ENCODE measurements at regions not wholly inside any gene's neighbourhood (a gene's known extent, or its start where the extent isn't known, plus 50 kb on each side); places are given as distances from the start of the nearest gene placed in this dataset.

- DNase-seq (ENCODE audit: low read depth): no peak
- no peaks in the 10 kb centered on the region for H3K36me3 ChIP-seq (ENCODE audit: control insufficient read depth, insufficient read depth, low read length)
- no peak for TF ChIP-seq CTCF (IDR thresholded peaks at IDR 0.05; ENCODE audit: insufficient read depth, low read length, poor library complexity, severe bottlenecking)
These were observed 270.3 kb upstream of the SORCS1 start for GRCh38 chr10:107434854-107435253.

GRCh38 chr10:107434201-107434600 lies 269.7 kb upstream of the SORCS1 start:
- TF ChIP-seq CTCF (IDR thresholded peaks at IDR 0.05; ENCODE audit: insufficient read depth, low read length, poor library complexity, severe bottlenecking): no peak
- Histone ChIP-seq H3K36me3 (ENCODE audit: control insufficient read depth, insufficient read depth, low read length) (no peaks in the 10 kb centered on the region), H3K27me3 (ENCODE audit: control insufficient read depth, insufficient read depth, low read length) (no peaks in the 10 kb centered on the region), H3K4me3 (ENCODE audit: low read depth, low read length) (no peak overlapping the region)
- DNase-seq (ENCODE audit: low read depth): no peak

More at GRCh38 chr10:107434854-107435253, 270.3 kb upstream of the SORCS1 start:
- Histone ChIP-seq H3K4me3 (ENCODE audit: low read depth, low read length) (no peak overlapping the region), H3K27me3 (ENCODE audit: control insufficient read depth, insufficient read depth, low read length) (no peaks in the 10 kb centered on the region)

GRCh38 chr10:107433605-107434004 lies 269.1 kb upstream of the SORCS1 start:
- no peak for TF ChIP-seq CTCF (IDR thresholded peaks at IDR 0.05; ENCODE audit: insufficient read depth, low read length, poor library complexity, severe bottlenecking)
- no peaks in the 10 kb centered on the region for H3K27me3 ChIP-seq (ENCODE audit: control insufficient read depth, insufficient read depth, low read length)
- no peak for DNase-seq (ENCODE audit: low read depth)
- H3K36me3 ChIP-seq (ENCODE audit: control insufficient read depth, insufficient read depth, low read length): no peaks in the 10 kb centered on the region
- no peak overlapping the region for H3K4me3 ChIP-seq (ENCODE audit: low read depth, low read length)

- TF ChIP-seq CTCF (IDR thresholded peaks at IDR 0.05; ENCODE audit: insufficient read depth, low read length, poor library complexity, severe bottlenecking): no peak
- Histone ChIP-seq H3K36me3 (ENCODE audit: control insufficient read depth, insufficient read depth, low read length) (no peaks in the 10 kb centered on the region), H3K4me3 (ENCODE audit: low read depth, low read length) (no peak overlapping the region), H3K27me3 (ENCODE audit: control insufficient read depth, insufficient read depth, low read length) (no peaks in the 10 kb centered on the region)
- DNase-seq (ENCODE audit: low read depth): no peak
These were observed 265.9 kb upstream of the SORCS1 start for GRCh38 chr10:107430446-107430845.

GRCh38 chr10:107427016-107427415 lies 262.5 kb upstream of the SORCS1 start:
- Histone ChIP-seq H3K27me3 (ENCODE audit: control insufficient read depth, insufficient read depth, low read length) (no peaks in the 10 kb centered on the region), H3K4me3 (ENCODE audit: low read depth, low read length) (no peak overlapping the region), H3K36me3 (ENCODE audit: control insufficient read depth, insufficient read depth, low read length) (no peaks in the 10 kb centered on the region)
- DNase-seq (ENCODE audit: low read depth): no peak
- no peak for TF ChIP-seq CTCF (IDR thresholded peaks at IDR 0.05; ENCODE audit: insufficient read depth, low read length, poor library complexity, severe bottlenecking)

- no peak overlapping the region for H3K4me3 ChIP-seq (ENCODE audit: low read depth, low read length)
- no peaks in the 10 kb centered on the region for H3K27me3 ChIP-seq (ENCODE audit: control insufficient read depth, insufficient read depth, low read length)
- DNase-seq (ENCODE audit: low read depth): no peak
- TF ChIP-seq CTCF (IDR thresholded peaks at IDR 0.05; ENCODE audit: insufficient read depth, low read length, poor library complexity, severe bottlenecking): no peak
- no peaks in the 10 kb centered on the region for H3K36me3 ChIP-seq (ENCODE audit: control insufficient read depth, insufficient read depth, low read length)
These were observed 261.5 kb upstream of the SORCS1 start for GRCh38 chr10:107425931-107426553.
